ENCODE measurements at regions not wholly inside any gene's neighbourhood (a gene's known extent, or its start where the extent isn't known, plus 50 kb on each side); places are given as distances from the start of the nearest gene placed in this dataset.

DNA sequence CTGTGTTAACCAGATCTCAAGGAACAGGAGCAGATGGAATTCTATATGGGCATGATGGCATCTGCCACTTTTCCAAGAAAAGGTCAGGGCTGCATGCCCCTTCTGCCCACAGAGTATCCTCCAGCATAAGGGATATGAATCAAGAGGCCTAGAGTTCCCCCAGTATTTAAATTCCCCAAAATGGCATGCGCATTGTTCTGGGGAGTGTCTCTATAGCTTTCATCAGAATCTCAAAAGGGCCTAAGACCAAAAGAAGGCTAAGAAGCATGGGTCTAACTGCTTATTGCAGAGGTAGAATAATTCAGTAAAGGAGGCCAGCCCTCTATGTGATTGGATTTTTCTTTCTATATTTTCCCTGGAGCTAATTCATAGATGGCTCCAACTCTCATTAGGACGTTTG is 114.2 kb upstream of the SPIN1 start:
- H3K9me3 ChIP-seq (ENCODE audit: severe bottlenecking), result no peaks in the 10 kb centered on the region
- H3K27ac ChIP-seq, result no peak overlapping the region
- no peaks in the 10 kb centered on the region for H3K27me3 ChIP-seq (ENCODE audit: insufficient read depth, low read depth, severe bottlenecking)
- DNase-seq, result no peak
- no peak overlapping the region for H3K4me3 ChIP-seq (ENCODE audit: low read depth, low read length)
- H3K36me3 ChIP-seq, result no peaks in the 10 kb centered on the region
- TF ChIP-seq, protein P1, sequence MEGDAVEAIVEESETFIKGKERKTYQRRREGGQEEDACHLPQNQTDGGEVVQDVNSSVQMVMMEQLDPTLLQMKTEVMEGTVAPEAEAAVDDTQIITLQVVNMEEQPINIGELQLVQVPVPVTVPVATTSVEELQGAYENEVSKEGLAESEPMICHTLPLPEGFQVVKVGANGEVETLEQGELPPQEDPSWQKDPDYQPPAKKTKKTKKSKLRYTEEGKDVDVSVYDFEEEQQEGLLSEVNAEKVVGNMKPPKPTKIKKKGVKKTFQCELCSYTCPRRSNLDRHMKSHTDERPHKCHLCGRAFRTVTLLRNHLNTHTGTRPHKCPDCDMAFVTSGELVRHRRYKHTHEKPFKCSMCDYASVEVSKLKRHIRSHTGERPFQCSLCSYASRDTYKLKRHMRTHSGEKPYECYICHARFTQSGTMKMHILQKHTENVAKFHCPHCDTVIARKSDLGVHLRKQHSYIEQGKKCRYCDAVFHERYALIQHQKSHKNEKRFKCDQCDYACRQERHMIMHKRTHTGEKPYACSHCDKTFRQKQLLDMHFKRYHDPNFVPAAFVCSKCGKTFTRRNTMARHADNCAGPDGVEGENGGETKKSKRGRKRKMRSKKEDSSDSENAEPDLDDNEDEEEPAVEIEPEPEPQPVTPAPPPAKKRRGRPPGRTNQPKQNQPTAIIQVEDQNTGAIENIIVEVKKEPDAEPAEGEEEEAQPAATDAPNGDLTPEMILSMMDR (IDR thresholded peaks at IDR 0.05; ENCODE audit: low read depth, low read length), result no peak

GRCh38 chr9:88272986-88273385 is 115.3 kb upstream of the SPIN1 start:
- no peak overlapping the region for H3K27ac ChIP-seq
- H3K9me3 ChIP-seq (ENCODE audit: severe bottlenecking), result no peaks in the 10 kb centered on the region
- H3K27me3 ChIP-seq (ENCODE audit: insufficient read depth, low read depth, severe bottlenecking), result no peaks in the 10 kb centered on the region
- H3K36me3 ChIP-seq, result no peaks in the 10 kb centered on the region
- no peak for DNase-seq
- TF ChIP-seq, protein P1 (IDR thresholded peaks at IDR 0.05; ENCODE audit: low read depth, low read length), result 0 out of 2 replicates have a peak, but pooled peaks have one; percentile 12
- H3K4me3 ChIP-seq (ENCODE audit: low read depth, low read length), result no peak overlapping the region

DNA sequence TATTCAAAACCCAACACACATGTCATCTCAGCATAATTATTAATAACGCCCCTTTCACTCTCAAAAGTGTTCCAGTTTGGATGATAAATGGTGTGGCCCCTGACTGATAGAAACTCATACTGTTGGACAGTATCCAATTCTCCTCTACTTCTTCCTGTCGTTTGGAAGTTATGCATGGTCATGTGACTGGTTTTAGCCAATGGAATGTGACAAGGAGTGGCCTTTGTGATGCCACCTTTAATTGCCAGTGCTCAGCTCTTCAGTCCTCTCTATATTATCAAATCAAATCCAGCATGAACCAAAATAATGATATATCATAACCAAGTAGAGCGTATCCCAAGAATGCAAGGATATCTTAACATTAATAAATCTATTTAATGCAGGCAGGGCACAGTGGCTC is 117.8 kb upstream of the SPIN1 start:
- Histone ChIP-seq H3K27me3 (ENCODE audit: insufficient read depth, low read depth, severe bottlenecking) (no peaks in the 10 kb centered on the region), H3K4me3 (ENCODE audit: low read depth, low read length) (no peak overlapping the region), H3K36me3 (no peaks in the 10 kb centered on the region), H3K27ac (no peak overlapping the region), H3K9me3 (ENCODE audit: severe bottlenecking) (no peaks in the 10 kb centered on the region)
- no peak for DNase-seq
- TF ChIP-seq, protein P1 (IDR thresholded peaks at IDR 0.05; ENCODE audit: low read depth, low read length), result no peak

DNA sequence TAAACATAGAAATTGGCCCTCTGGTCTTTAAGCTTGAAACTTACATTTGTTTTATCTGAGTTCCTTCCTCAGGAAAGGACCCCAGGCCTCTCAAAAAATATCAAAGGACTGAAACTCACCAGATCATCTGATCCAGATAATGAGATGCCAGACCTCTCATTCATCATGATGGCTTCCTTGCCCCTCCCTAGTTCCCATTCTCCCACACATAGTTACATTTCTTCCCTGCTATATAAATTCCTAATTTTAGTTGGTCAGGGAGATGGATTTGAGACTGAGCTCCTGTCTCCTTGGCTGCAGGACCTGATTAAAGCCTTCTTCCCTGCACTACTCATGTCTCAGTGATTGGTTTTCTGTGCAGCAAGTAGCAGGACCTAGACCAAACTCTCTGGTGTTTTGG is 119.4 kb upstream of the SPIN1 start:
- Histone ChIP-seq H3K27me3 (ENCODE audit: insufficient read depth, low read depth, severe bottlenecking) (no peaks in the 10 kb centered on the region), H3K27ac (no peak overlapping the region), H3K9me3 (ENCODE audit: severe bottlenecking) (no peaks in the 10 kb centered on the region), H3K36me3 (no peaks in the 10 kb centered on the region), H3K4me3 (ENCODE audit: low read depth, low read length) (no peak overlapping the region)
- no peak for DNase-seq
- TF ChIP-seq, protein P1 (IDR thresholded peaks at IDR 0.05; ENCODE audit: low read depth, low read length), result no peak

- Histone ChIP-seq H3K27me3 (ENCODE audit: insufficient read depth, low read depth, severe bottlenecking) (no peaks in the 10 kb centered on the region), H3K27ac (no peak overlapping the region), H3K4me3 (ENCODE audit: low read depth, low read length) (no peak overlapping the region), H3K36me3 (no peaks in the 10 kb centered on the region), H3K9me3 (ENCODE audit: severe bottlenecking) (no peaks in the 10 kb centered on the region)
- DNase-seq, result no peak
- TF ChIP-seq, protein P1 (IDR thresholded peaks at IDR 0.05; ENCODE audit: low read depth, low read length), result no peak
These were observed 121.0 kb upstream of the SPIN1 start for GRCh38 chr9:88267283-88267682.

GRCh38 chr9:88266416-88266815 is 121.8 kb upstream of the SPIN1 start:
- H3K9me3 ChIP-seq (ENCODE audit: severe bottlenecking), result no peaks in the 10 kb centered on the region
- no peaks in the 10 kb centered on the region for H3K27me3 ChIP-seq (ENCODE audit: insufficient read depth, low read depth, severe bottlenecking)
- no peak overlapping the region for H3K4me3 ChIP-seq (ENCODE audit: low read depth, low read length)
- H3K27ac ChIP-seq, result no peak overlapping the region
- no peak for DNase-seq
- no peaks in the 10 kb centered on the region for H3K36me3 ChIP-seq
- TF ChIP-seq, protein P1 (IDR thresholded peaks at IDR 0.05; ENCODE audit: low read depth, low read length), result no peak
